Eye (tissue), 1 donor: ENCODE measurements at regions not wholly inside any gene's neighbourhood (a gene's known extent, or its start where the extent isn't known, plus 50 kb on each side); places are given as distances from the start of the nearest gene placed in this dataset.
A peak's percentile ranks its signal among the peaks of the same experiment; 100 is the strongest.

Source experiments
- DNase-seq: peaks from one replicate; pipeline ENCODE4 v3.0.0-alpha.2; 2015

- DNase-seq: no peak
Observed at GRCh38 chrX:20420058-20420457, 153.3 kb upstream of the RPS6KA3 start.

DNA sequence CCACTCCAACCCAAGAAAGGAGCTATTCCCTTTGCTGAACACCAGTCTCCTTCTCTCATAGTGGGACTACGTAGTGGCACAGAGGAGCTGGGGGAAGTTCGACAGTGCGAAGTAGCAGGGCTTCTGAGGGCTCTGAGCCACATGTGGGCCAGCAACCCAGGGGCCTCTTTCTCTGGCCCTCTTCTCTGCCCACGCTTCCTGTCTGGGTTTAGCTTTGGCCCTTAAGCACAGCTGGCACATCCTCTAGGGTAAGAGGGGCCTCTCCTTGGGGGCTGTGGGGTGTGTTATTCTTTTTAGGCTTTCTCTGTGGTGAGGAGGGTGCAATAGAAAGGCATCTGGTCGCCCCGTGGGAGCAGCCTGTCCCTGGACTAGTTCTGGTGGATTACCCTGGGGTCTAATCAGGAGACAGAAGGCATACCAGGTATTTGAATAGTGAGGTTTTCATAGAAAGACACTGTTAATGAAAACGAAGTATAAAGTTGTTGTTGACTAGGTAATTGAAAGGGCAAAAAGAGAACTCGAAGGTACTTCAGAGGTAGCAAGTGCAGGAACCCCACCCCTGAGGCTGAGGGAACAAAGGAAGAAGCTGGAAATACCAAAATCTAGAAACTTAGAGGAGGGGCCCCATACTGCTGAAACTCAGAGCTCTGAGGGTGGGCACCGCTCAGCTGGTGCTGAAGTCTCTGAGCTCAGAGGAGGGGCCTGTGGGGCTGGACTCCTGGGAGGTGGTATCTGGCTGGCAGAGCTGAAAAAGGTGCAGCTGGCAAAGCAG, 151.9 kb upstream of the RPS6KA3 start:
- DNase-seq: no peak

DNA sequence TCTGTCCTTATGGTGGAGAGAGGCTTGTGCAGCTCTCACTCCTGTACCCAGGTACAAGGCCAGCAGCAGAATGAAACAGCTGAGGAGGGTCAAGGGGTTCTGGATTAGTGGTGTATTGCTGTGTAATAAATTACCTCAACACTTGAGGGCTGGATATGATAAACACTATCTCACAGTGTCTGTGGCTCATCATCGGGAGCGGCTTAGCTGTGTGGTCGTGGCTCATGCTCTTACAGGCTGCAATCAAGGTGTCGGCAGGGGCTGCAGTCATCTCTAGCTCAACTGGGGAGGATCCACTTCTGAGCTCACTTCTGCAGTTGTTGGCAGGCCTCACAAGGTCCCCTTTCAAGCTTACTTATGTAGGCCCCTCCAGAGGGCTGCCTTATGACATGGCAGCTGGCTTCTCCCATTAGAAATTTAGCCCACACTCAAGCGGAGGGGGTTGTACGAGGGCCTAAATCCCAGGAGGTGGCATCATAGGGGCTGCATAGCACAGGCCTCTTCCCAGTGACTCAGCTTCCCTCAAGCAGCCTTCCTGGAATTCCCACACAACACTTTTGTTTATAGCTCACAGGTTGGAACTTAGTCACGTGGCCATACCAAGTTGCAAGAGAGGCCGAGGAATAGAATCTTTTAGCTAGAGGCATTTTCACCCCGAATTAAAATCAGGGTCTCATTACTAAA, 148.2 kb upstream of the RPS6KA3 start:
- no peak for DNase-seq

DNA sequence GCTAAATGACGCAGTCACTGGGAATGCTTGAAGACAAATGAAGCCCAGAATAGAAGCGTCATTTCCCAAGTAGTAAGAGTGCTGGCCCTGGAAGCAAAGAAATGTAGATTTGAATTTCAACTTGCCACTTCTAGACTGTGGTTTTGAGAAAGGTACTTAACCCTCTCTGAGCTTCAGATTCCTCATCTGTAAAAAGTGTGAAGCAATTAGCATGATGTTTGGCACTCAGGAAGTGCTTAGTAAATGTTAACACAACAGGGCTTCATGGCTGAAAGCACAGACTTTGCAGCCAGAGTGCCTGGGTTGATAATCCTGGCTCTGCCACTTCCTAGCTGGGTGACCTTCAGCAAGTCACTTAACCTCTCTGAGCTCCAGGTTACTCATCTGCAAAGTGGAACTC, 147.4 kb upstream of the RPS6KA3 start:
- no peak for DNase-seq

DNA sequence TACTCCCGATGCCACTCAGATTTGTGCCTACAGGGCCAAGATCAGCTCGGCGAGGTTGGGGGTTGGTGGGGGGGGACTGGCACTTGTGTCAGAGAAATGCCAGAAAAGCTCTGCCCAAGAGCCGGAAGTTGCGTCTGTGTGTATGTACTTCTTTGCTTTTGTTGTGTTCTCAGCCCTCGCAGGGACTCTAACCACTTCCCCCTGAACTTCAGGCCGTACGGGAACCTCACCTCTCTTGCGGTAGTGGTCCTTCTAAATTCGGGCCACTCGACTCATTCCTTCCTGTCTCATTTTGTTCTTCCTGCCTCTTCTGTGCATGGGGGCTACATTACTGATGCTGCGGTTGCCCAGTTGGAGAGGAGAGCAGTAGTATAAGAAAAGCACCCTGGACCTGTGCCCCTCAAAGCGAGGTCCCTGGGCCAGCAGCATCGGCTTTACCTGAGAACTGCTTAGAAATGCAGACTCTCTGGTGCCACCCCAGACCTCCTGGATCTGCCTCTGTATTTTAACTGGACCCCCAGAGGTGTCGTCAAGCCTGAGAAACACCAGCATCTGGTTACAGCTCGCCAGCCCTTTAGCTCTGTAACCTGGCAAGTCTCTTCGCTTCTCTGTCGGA, 146.3 kb upstream of the RPS6KA3 start:
- DNase-seq: no peak

DNA sequence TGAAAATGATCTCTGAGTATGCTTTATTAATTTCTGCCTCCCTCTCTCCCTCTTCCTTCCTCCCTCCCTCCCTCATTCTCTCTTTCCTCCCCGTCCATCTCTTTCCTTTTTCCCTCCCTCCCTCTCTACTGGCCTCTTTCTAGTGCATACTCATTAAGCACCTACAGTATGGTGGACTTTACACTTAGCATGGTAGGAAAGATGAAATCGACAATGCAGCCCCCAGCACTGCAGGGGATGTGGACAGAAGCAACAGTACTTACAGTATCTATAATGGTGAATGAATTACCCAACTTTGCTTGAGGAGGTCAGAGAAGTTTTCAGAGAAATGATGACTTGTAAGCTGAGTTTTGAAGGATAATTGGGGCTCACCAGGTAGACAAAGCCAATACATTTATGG, 143.8 kb upstream of the RPS6KA3 start:
- no peak for DNase-seq

DNA sequence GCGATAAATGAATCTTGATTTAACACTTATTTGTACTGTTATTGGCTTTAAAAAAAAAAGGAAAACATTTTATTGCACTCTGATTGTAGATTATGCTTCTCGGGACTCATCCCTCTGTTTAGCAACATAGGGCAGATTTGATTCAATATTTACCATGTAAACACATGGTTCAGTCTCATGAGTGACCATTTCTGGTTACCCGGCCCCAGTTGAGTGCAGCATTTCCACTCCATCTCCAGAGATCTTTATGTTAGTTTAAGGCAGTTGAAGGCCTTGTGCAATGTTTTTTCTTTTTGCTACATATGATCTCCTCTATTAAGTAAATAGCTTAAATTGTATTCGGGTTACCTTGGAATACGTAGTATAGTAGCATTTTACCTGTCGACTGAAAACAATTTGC, 143.3 kb upstream of the RPS6KA3 start:
- no peak for DNase-seq

DNA sequence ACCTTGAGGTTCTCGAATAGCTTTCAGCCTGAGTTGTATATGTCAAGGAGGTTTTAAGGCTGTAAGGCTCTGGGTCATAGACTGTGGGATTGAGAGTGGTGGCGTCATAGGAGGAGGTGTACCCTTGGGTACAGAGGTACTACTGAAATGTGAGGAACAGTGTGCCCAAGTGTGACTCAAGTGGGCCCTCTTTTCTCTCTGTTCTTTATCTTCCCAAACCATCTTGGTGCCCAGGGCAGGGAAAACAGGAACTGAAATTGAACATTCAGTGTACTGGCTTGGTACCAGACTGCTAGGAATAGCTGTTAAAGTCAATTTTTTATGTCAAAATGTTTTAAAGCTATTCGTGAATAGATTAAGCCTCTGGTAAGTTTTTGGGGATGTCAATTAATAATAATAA, 136.2 kb upstream of the RPS6KA3 start:
- no peak for DNase-seq

DNA sequence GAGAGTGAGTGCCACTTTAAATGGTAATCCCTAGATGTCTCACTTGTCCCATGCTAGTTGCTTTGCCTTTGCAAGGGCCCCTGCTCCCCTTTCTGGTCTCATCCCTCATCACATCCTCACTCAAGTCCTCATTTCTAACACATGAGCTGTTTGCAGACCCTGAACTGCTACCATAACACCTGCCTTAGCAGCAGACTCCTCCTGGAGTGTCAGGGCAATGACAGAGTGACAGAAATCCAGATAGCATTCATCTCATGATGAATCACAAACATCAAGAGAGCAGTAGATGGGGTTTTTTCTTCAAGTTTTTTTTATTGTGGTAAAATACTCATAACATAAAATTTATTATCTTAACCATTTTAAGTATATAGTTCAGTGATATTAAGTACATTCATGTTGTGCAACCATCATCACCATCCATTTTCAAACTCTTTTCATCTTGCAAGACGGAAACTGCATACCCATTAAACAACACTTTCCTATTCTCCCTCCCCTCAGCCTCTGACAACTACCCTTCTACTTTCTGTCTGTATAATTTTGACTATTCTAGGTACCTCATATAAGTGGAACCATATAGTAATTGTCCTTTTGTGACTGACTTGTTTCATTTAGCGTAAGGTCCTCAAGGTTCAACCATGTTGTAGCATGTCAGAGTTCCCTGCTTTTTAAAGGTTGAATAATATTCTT, 133.2 kb upstream of the RPS6KA3 start:
- DNase-seq: no peak

GRCh38 chrX:20397587-20397986, 130.9 kb upstream of the RPS6KA3 start:
- DNase-seq: no peak

DNA sequence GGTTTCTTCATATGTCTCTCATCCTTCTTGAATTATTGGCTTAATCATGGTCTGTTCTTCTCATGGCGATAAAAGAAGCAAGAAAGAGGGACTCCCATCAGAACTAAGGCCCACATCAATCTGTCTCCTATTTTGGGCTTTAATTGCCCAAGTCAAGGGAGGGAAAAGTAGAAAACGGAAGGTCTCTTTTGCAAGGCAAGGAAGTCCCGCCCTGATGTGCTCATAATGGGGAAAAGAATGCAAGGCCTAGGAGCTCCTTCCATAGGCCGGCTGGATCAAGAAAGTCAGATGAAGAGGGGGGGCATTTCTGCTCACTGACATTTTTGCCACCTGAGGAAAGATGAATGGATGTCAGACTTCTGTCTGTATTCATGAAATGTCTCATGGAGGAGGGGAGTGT, 127.7 kb upstream of the RPS6KA3 start:
- DNase-seq: no peak

DNA sequence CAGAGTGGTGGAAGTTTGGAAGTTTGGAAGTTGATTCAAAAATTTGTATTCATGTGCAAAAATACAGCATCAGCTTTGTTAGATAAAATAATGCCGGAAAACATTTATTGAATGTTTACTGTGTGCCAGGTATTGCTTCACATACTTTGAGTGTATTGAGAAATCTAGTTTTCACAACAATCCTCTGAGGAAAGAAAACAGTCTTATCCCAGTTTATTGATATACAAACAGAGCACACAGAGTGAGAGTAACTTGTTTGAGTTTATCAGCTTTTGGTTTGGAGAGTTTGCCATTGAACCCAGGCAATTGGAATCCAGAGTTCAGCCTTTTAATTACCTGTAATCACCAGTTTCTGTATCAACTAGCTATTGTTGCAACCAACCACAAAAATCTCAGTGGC, 127.2 kb upstream of the RPS6KA3 start:
- DNase-seq: no peak

DNA sequence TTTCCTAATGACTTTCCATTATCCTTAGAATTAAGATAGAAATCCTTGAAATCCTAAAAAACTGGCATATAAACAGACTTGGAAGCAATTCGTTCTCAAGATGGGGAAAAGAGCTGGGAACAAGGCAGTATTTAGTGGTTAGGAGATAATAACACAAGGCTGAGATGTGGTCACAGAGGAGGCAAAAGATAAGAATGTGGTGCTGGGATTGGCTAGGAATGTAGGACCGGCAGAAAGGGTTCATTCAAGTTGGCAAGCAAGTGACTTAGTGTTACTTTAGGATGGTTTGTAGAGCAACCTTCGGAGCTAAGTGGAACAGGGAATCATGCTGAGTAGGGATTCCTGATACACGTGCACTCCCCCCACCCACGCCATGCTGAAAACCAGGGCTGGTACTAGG, 121.9 kb upstream of the RPS6KA3 start:
- no peak for DNase-seq

GRCh38 chrX:20383477-20383876, 116.8 kb upstream of the RPS6KA3 start:
- peak; percentile 7 for DNase-seq

GRCh38 chrX:20382518-20383297, 116.0 kb upstream of the RPS6KA3 start:
- DNase-seq: peak; percentile 2

DNA sequence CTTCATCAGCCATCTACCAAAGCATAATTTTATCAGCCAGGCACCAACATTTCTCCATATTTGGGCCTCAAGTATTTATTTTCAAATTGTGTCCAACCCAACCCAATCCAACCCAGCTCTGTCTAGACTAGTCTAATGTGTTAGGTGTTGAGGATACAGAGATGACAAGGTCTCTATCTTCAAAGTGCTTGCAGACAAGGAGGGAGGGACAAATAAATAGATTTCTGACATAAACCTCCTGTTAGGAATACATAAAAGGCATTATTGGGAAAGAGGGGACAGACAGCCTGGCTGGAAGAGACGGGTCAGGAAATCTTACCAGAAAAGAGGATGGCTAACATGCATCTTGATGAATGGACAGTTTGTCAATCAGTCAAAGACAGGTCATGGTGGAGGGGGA, 115.4 kb upstream of the RPS6KA3 start:
- DNase-seq: no peak

DNA sequence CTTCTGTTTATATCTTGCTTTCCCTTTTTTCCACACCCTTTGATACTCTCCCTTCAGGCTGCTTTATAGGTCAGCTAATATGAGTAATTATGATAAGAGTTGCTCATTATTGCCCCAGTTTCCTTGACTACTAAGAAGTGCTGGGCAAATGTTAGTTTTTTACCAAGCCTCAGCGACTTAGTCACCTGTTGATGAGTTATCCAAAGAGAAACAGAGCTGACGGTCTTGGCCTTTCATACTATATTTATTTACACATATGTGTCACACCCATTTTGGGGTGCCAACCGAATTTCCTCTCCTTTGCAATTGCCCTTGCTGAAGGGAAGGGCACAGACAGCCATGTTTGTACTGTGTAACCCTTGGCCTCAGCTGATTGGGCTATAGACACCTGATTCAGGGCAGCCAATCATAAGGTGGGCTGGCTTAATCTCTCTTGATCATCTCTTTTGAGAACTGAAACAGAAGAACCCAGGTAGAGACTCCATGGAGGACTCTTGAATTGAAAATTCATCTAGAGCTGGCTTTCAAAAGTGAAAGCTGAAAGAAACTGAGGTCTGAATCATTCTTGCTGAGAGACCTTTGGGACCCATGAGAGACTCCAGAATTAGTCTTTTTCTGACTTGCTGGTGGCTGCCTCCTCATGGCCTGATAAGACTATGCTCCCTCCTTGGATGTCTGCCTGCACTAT, 111.7 kb upstream of the RPS6KA3 start:
- DNase-seq: no peak

DNA sequence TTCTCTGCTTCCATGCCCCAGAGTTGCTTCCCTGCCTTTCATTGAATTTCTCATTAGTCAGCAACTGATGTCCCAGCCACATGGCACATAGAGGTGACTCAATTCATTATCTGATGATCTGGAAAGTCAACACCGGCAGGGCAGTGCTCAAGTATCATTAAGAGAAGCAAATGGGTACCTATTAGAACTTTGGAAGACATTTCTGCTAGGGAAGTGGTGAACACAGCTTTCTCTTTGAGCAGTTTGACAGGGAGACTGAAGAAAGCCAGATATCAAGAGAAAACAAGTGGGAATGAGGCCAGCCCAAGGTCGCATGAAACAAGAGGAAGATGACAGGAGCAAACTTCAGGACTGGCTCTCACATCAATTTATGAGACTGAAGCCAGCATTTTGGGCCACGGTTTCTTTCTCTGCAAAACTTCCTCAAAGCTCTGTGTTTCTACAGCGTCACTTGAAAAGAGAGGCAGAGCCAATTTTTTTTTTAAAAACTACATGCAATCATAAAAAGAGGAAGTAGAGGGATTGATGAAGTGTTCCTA, 108.3 kb upstream of the RPS6KA3 start:
- DNase-seq: no peak

DNA sequence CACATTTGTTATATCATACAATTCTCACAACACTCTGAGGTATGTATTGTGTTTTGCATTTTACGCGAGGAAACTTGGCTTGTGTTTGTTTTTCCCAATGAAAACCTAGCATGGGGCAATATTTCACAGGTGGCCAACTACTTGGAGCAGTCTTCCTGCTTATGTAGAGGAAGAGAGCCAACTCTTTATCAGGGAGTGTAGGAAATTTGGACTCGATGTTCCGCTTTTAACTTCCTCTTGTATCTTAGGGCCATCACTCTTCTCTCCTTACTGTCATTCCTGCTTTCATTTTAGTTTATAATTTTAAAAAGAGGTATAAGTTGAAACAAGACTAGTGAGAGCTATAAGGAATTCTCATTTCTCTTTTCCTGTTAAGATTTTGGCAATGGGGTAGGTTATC, 107.7 kb upstream of the RPS6KA3 start:
- no peak for DNase-seq

- no peak for DNase-seq
Observed at GRCh38 chrX:20373063-20373462, 106.4 kb upstream of the RPS6KA3 start.

DNA sequence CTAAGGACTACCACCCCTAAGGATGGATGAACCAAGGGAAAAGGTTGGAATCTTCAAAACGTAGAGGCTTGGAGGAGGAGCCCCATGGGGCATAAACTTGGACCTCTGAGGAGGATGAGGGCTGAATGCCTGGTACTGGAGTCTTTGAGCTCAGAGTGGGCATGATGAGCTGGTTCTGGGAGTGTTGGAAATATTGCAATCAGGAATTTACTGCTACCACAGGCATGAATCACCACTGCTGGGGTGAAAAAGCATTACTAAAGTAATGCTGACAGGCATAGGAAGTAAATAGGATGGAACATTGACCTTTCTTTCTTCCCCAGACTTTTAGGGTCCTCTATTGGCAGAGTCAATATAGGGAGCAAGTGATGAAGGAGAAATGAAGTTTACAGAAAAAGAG, 105.8 kb upstream of the RPS6KA3 start:
- DNase-seq: no peak

DNA sequence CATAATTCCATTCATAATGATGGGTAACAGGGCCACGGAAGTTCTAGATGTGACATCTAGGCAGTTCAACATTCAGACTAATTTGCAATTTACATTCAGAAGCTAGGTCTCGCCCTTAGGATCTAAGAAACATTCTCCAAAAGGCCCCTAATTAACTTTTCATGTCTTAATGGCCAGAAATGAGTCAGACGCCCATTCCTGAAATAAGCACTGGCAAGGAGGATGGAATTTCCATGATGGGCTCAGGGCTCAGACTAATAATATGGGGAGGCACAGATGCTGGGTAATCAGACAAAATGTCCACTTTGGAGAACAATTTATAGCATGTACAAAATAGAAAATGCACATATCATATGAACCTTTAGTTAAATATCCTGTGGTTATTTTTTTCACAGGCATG, 102.8 kb upstream of the RPS6KA3 start:
- DNase-seq: no peak
